ENCODE measurements at regions not wholly inside any gene's neighbourhood (a gene's known extent, or its start where the extent isn't known, plus 50 kb on each side); places are given as distances from the start of the nearest gene placed in this dataset.

DNA sequence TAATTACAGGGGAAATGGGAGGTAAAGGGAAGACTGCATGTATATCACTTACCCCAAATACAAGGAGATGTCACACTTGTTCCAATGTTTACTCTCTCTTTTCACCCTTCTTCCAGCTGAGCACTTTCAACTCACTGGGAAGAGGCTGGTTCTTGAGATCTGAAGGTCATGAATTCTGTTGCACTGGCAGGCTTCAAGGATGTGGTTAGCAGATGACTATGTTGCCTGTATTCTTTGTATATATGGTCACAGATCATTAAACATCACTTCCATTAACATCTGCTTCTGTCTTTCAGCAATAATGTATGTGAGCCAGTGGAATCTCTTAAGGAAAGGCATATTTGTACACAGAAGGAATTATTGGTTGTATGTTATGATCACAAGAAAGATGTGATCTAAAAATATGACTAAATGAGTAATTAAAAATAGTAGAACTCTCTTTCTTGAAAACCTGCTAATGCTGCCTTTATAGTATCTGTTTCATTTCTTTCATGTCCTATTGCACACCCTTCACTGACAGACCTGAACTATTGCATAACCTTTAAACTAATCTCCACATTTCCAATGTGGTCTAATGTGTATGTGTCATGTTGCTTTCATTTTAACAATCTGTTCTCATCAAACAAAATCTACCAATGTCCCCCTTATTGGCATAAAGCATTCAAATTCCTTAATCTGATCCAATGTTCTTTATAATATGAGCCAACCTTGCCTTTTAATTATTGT lies 131.4 kb upstream of the EPHA7 start:
- TF ChIP-seq, protein P1, sequence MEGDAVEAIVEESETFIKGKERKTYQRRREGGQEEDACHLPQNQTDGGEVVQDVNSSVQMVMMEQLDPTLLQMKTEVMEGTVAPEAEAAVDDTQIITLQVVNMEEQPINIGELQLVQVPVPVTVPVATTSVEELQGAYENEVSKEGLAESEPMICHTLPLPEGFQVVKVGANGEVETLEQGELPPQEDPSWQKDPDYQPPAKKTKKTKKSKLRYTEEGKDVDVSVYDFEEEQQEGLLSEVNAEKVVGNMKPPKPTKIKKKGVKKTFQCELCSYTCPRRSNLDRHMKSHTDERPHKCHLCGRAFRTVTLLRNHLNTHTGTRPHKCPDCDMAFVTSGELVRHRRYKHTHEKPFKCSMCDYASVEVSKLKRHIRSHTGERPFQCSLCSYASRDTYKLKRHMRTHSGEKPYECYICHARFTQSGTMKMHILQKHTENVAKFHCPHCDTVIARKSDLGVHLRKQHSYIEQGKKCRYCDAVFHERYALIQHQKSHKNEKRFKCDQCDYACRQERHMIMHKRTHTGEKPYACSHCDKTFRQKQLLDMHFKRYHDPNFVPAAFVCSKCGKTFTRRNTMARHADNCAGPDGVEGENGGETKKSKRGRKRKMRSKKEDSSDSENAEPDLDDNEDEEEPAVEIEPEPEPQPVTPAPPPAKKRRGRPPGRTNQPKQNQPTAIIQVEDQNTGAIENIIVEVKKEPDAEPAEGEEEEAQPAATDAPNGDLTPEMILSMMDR (IDR thresholded peaks at IDR 0.05; ENCODE audit: low read depth, low read length), result no peak
- TF ChIP-seq EZH2phosphoT487 (IDR thresholded peaks at IDR 0.05; ENCODE audit: low read depth), result no peak

Measured in OCI-LY3 (cell line).